HG03571 (cell line): ENCODE measurements at regions not wholly inside any gene's neighbourhood (a gene's known extent, or its start where the extent isn't known, plus 50 kb on each side); places are given as distances from the start of the nearest gene placed in this dataset.
"Not testable (repeated sequence)": the region's sequence is repeated elsewhere in the genome, so short reads cannot be mapped to it uniquely, and the experiment has no call there.

Source experiments
- ATAC-seq: cut with Tn5 transposase; IDR thresholded peaks from one replicate; pipeline ENCODE4 v1.9.1; 2021; ENCODE audit not compliant: unreplicated experiment

GRCh38 chr16:60413969-60414368 is 1622.3 kb downstream of the CDH8 start:
- ATAC-seq = no peak

DNA sequence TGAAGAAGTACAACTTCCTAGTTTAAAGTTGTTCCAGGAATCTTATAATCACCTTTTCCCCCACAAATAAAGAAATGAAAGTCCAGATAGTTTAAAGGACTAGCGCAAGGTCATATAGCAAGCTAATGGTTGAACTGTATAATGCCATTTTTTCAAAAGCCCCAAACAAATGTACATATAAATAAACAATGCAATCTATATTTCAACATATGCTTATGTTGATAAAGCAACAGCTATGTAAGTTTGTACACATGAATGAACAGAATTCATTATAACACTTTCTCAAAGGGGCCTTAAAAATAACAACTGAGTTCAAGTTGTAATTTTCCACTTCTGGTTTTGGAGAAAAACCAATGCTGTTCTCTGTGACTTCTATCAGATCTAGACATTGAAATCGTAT is 1628.6 kb downstream of the CDH8 start:
- ATAC-seq = no peak

GRCh38 chr16:60407034-60407433 is 1629.2 kb downstream of the CDH8 start:
- ATAC-seq = no peak

- no peak for ATAC-seq
These were observed 1631.0 kb downstream of the CDH8 start for GRCh38 chr16:60405286-60405685.

- ATAC-seq = no peak
These were observed 1631.8 kb downstream of the CDH8 start for GRCh38 chr16:60404401-60404800.

- not testable (repeated sequence) for ATAC-seq
These were observed 1633.3 kb downstream of the CDH8 start for GRCh38 chr16:60402941-60403340.

- ATAC-seq = no peak
These were observed 1643.9 kb downstream of the CDH8 start for GRCh38 chr16:60392380-60392779.

- ATAC-seq = no peak
These were observed 1637.5 kb upstream of the GOT2 start for GRCh38 chr16:60371591-60371990.

GRCh38 chr16:60367739-60368138 is 1633.6 kb upstream of the GOT2 start:
- ATAC-seq = no peak

DNA sequence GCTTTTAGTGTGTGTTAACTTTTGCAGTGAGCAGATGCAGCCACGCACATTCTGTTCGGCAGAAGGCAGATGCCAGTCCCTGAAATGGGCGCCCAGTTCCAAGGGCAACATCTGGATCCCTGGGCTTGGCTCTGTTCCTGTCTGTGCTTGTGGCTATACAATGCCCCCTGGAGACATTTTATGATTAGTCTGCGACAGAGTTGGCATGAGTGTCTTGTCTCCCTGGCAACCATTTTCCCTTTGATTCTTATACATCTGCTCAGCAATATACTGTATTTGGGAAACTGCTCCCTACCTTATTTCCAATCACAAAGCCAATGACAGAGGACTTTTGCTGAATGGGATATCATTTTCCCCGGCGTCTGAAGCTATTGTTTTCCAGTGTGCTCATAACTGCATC is 1629.5 kb upstream of the GOT2 start:
- no peak for ATAC-seq

DNA sequence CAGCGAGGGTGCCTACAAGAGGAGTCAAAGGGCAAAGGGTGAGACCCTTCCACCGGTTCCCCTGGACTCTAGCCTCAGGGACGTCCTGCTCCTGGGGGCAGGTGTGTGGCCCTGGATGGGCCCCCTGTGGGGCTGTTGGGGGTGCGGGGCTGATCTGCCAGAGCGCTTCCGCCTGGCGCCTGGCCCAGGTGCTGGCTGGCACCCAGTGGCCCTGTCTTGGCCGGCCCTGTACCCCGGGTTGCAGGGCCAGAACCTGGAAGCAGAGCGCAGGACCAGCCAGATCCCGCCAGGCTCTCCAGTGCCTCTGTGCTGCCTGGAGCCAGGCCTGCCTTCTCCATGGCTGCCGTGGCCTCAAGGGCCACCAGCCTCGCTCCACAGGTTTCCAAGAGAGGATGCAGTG is 1625.8 kb upstream of the GOT2 start:
- ATAC-seq = not testable (repeated sequence)

- ATAC-seq = not testable (repeated sequence)
These were observed 1625.3 kb upstream of the GOT2 start for GRCh38 chr16:60359412-60359811.

- ATAC-seq = not testable (repeated sequence)
These were observed 1623.9 kb upstream of the GOT2 start for GRCh38 chr16:60357876-60358522.

DNA sequence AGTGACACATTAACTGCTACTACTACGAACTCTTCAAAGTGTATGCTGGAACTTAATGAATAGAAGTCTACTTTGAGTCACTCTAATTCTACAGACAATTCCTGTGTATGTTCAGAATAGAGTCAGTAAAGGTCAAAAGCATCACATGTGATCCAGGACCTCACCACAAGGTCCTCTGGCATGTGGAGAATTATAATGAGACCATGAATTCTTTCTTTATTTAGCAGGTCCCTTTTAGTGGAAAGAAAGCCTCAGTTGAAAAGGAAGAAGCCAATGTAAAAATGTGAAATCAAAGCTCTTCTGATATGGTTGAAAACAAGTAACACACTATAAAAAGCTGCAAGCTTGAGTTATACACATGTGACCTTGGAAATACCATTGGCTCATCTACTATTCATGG is 1612.1 kb upstream of the GOT2 start:
- ATAC-seq = no peak

DNA sequence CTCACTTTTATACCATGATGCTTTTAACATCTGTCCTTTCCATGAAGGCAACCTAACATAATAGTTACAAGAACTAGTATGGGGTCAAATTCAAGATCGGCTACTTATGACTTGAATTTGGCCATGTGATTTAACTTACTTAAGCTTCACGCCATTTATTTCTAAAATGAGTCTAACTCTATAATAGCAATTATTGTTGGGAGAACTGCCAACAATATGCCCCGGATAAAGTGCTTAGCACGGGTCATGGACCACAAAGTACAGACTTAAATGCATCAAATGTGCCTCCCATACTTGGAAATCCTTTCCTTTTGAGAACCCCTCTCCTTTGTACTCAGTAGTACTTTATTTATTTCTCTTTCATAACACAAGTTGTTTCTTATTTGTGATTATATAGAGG is 1603.6 kb upstream of the GOT2 start:
- no peak for ATAC-seq

- no peak for ATAC-seq
These were observed 1597.1 kb upstream of the GOT2 start for GRCh38 chr16:60331168-60331567.

GRCh38 chr16:60329108-60329507 is 1595.0 kb upstream of the GOT2 start:
- no peak for ATAC-seq

GRCh38 chr16:60328152-60328551 is 1594.0 kb upstream of the GOT2 start:
- no peak for ATAC-seq

- ATAC-seq = no peak
These were observed 1584.4 kb upstream of the GOT2 start for GRCh38 chr16:60318486-60318885.

DNA sequence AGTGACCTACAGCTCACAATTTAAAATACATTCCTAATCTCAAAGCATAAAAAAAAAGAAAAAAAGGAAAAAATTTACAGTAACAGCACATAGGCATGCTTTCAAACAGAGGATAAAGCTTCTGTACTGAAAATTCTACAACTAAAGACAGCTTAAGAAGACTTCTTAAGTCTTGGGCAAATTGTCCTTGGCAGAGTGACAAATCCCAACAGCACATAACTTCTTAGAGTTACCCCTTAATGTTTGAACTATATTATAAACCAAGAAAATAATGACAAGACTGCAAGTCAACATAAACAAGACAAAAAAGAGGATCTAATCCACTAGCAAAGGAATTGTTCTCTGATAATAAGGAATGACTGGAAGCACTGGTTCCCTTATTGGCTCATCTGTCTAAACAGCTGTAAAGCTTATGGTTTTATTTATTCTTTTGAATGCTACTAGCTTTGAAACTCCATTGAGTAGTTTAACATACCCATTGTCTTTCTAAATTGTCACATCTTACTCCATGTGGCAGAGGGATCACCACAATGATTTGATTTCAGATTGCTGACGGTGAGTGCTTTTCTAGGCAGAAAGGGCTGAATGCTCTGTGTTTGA is 1576.8 kb upstream of the GOT2 start:
- no peak for ATAC-seq

DNA sequence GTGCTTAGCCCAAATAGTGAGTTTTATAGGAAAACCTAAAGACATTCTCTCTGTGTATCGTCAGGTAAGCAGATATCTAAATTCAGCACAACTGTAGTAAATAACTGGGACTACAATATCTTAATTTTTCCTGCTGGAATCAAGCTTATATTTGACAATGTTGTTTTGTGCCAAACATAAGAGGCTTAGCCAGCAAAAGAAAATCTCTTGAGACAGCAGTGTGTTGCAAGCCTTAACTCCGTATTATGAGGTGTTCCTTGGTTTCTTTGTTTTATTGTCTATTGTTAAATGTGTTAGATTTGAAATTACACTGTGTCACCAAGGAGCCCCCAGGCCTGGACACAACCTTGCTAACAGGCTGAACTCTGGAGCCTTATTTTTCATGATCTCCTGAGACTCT is 1570.6 kb upstream of the GOT2 start:
- ATAC-seq = no peak

DNA sequence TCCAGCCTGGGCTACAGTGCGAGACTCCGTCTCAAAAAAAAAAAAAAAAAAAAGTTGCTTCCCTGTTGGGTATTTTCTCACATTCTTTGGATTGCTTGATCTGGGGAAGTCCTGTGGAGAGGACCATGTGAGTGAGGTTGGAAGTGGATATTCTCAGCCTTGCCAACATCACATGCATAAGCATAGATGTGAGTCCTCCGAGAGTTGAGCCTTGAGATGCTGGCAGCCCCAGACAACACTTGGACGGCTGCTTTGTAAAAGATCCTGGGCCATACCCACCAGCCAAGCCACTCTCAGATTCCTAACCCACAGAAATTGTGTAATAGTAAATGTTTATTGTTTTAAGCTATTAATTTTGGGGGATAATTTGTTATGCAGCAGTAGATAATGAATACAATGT is 1570.0 kb upstream of the GOT2 start:
- ATAC-seq = no peak

DNA sequence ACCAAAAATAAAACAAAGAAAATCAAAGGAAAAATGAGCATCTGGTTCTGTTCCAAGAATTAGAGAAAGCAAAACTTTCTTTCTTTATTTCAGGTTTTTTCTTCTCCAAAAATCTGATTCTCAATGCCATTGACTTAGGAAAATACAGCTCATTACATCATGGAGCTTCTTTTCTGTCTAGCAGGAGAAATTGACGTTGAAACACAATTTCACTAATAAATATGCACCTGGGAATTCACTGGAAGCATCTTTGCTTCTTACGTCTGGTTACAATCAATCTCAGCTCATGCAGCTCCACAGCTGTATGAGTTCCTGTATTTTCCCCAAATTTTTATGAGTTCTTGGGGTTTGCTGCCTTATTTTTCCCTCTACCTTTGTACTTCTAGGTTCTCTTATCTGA is 1568.6 kb upstream of the GOT2 start:
- no peak for ATAC-seq
